Mesenchymal stem cell (in vitro differentiated cells and primary cell): ENCODE measurements at regions not wholly inside any gene's neighbourhood (a gene's known extent, or its start where the extent isn't known, plus 50 kb on each side); places are given as distances from the start of the nearest gene placed in this dataset.

Experiments used
- DNase-seq: peaks from one replicate; pipeline ENCODE4 v3.0.0-alpha.2; 2013
- H2AFZ ChIP-seq: one replicate; pipeline ENCODE4 v1.6.1; 2013; ENCODE audit warnings: low read depth, mild to moderate bottlenecking, control low read depth, inconsistent platforms, low read length, moderate library complexity
- H2AK5ac ChIP-seq: 2 replicates; pipeline ENCODE4 v1.6.1; 2013; ENCODE audit warnings: low read length, moderate library complexity, mild to moderate bottlenecking, inconsistent platforms; ENCODE audit not compliant: severe bottlenecking
- H2BK120ac ChIP-seq: one replicate; pipeline ENCODE4 v1.6.1; 2013; ENCODE audit warnings: low read depth, mild to moderate bottlenecking, inconsistent platforms, low read length, moderate library complexity
- H2BK12ac ChIP-seq, 2 experiments: one replicate each; pipeline ENCODE4 v1.6.1; 2013; ENCODE audit warnings: inconsistent platforms in 2 of 2, low read length in 2 of 2, mild to moderate bottlenecking in 2 of 2, moderate library complexity in 2 of 2, control low read depth in 1 of 2
- H2BK15ac ChIP-seq: one replicate; pipeline ENCODE4 v1.6.1; 2013; ENCODE audit warnings: mild to moderate bottlenecking, low read depth, inconsistent platforms; ENCODE audit not compliant: poor library complexity, severe bottlenecking
- H2BK5ac ChIP-seq: 2 replicates; pipeline ENCODE4 v1.6.1; 2013; ENCODE audit warnings: low read depth, mild to moderate bottlenecking, low read length, control low read depth, inconsistent platforms; ENCODE audit not compliant: poor library complexity, severe bottlenecking
- H3K14ac ChIP-seq, 2 experiments: one replicate each; pipeline ENCODE4 v1.6.1; 2013; ENCODE audit warnings: inconsistent platforms in 2 of 2, low read length in 2 of 2, control low read depth in 1 of 2, mild to moderate bottlenecking in 1 of 2, moderate library complexity in 1 of 2
- H3K18ac ChIP-seq, 2 experiments: one replicate each; pipeline ENCODE4 v1.6.1; 2013; ENCODE audit warnings: inconsistent platforms in 2 of 2, low read length in 2 of 2, control low read depth in 1 of 2, low read depth in 1 of 2, mild to moderate bottlenecking in 1 of 2
- H3K23ac ChIP-seq, 2 experiments: one replicate each; pipeline ENCODE4 v1.6.1; 2013; ENCODE audit warnings: inconsistent platforms in 2 of 2, low read length in 2 of 2, mild to moderate bottlenecking in 2 of 2, moderate library complexity in 2 of 2, control low read depth in 1 of 2
- H3K27ac ChIP-seq: 2 replicates; pipeline ENCODE4 v1.5.1; 2013; ENCODE audit warnings: mild to moderate bottlenecking, moderate library complexity, low read length, control low read depth, inconsistent platforms; ENCODE audit not compliant: poor library complexity, severe bottlenecking
- H3K27me3 ChIP-seq, 2 experiments: 2 replicates each; pipeline versions ENCODE4 v1.6.1 to v1.7.0; 2013; ENCODE audit warnings: low read length in 2 of 2, mild to moderate bottlenecking in 2 of 2, moderate library complexity in 2 of 2, control low read depth in 1 of 2, inconsistent platforms in 1 of 2; ENCODE audit not compliant: control insufficient read depth in 1 of 2, insufficient read depth in 1 of 2
- H3K36me3 ChIP-seq, 2 experiments: 2 replicates each; pipeline versions ENCODE4 v1.6.1 to v1.7.0; 2013; ENCODE audit warnings: low read length in 2 of 2, control low read depth in 1 of 2, inconsistent platforms in 1 of 2, low read depth in 1 of 2, mild to moderate bottlenecking in 1 of 2; ENCODE audit not compliant: insufficient read depth in 2 of 2, control insufficient read depth in 1 of 2
- H3K4ac ChIP-seq, 2 experiments: one replicate each; pipeline ENCODE4 v1.6.1; 2013; ENCODE audit warnings: inconsistent platforms in 2 of 2, low read length in 2 of 2, mild to moderate bottlenecking in 2 of 2, moderate library complexity in 2 of 2, control low read depth in 1 of 2, low read depth in 1 of 2
- H3K4me1 ChIP-seq: 2 replicates; pipeline ENCODE4 v1.6.1; 2013; ENCODE audit warnings: low read depth, low read length, control low read depth; ENCODE audit not compliant: control insufficient read depth, insufficient read depth
- H3K4me2 ChIP-seq: 2 replicates; pipeline ENCODE4 v1.6.1; 2013; ENCODE audit warnings: low read length, mild to moderate bottlenecking, inconsistent platforms; ENCODE audit not compliant: poor library complexity, severe bottlenecking
- H3K4me3 ChIP-seq, 2 experiments: 2 replicates each; pipeline versions ENCODE4 v1.5.1 to v1.7.0; 2013; ENCODE audit warnings: low read length in 2 of 2, mild to moderate bottlenecking in 2 of 2, control low read depth in 1 of 2, low read depth in 1 of 2; ENCODE audit not compliant: insufficient read depth in 1 of 2
- H3K79me1 ChIP-seq: replicated peaks from 2 replicates; pipeline ENCODE4 v1.6.1; 2013; ENCODE audit warnings: mild to moderate bottlenecking, control low read depth, low read length, inconsistent platforms; ENCODE audit not compliant: poor library complexity, severe bottlenecking
- H3K9ac ChIP-seq: 2 replicates; pipeline ENCODE4 v1.7.0; 2013; ENCODE audit warnings: mild to moderate bottlenecking, low read length, moderate library complexity
- H3K9me3 ChIP-seq: 2 replicates; pipeline ENCODE4 v1.7.0; 2013; ENCODE audit warnings: mild to moderate bottlenecking, low read length; ENCODE audit not compliant: control insufficient read depth
- H4K8ac ChIP-seq: one replicate; pipeline ENCODE4 v1.6.1; 2013; ENCODE audit warnings: inconsistent platforms, mild to moderate bottlenecking, low read length, moderate library complexity
- H4K91ac ChIP-seq: one replicate; pipeline ENCODE4 v1.6.1; 2013; ENCODE audit warnings: mild to moderate bottlenecking, low read length, inconsistent platforms
- WGBS: methylation state at CpG from one replicate; pipeline ENCODE4 v1.1.7; 2013; ENCODE audit warnings: mixed read lengths; 5-methylcytosine and 5-hydroxymethylcytosine counted together

GRCh38 chr19:31727536-31727935 lies 378.3 kb upstream of the TSHZ3 start:
- no peaks in the 10 kb centered on the region for H3K4me1 ChIP-seq
- no peak overlapping the region for H4K91ac ChIP-seq
- H3K9me3 ChIP-seq, result no peaks in the 10 kb centered on the region
- H3K27me3 ChIP-seq, result no peaks in the 10 kb centered on the region
- no peak overlapping the region for H2BK120ac ChIP-seq
- H2BK5ac ChIP-seq, result no peak overlapping the region
- no peak overlapping the region for H3K4ac ChIP-seq
- H3K27ac ChIP-seq, result no peak overlapping the region
- DNase-seq, result no peak
- H3K79me1 ChIP-seq, result no peaks in the 10 kb centered on the region
- no peak overlapping the region for H3K4me2 ChIP-seq
- H3K4me3 ChIP-seq, result no peak overlapping the region
- H3K18ac ChIP-seq, result no peak overlapping the region
- no peak overlapping the region for H3K9ac ChIP-seq
- 87% methylated on average over 10 of the region's 10 CpGs for WGBS
- H2BK15ac ChIP-seq, result no peak overlapping the region
- H3K14ac ChIP-seq, result no peak overlapping the region
- H2AFZ ChIP-seq, result no peak overlapping the region
- H3K36me3 ChIP-seq, result no peaks in the 10 kb centered on the region
- H3K23ac ChIP-seq, result no peak overlapping the region
- H2AK5ac ChIP-seq, result no peak overlapping the region
- no peak overlapping the region for H2BK12ac ChIP-seq
- no peak overlapping the region for H4K8ac ChIP-seq

DNA sequence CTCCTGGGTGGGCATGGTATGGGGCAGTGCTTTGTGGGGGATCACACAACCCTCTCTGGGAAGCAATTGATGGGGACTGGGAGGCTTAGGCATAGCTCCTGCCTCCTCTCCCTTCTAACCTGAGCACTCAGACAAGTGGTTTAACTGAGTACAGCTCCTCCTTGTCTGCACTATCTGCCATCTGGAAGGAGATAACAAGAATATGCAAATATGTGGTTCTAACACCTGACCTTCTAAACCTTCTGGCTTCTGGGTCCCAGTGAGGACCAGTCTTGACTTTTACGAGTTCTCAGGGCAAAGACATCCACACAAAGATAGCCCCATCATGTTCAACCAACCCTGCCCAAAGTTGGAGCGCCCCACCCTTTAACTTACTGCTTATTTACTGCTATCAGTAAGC lies 381.0 kb upstream of the TSHZ3 start:
- no peak overlapping the region for H3K27ac ChIP-seq
- no peaks in the 10 kb centered on the region for H3K79me1 ChIP-seq

DNA sequence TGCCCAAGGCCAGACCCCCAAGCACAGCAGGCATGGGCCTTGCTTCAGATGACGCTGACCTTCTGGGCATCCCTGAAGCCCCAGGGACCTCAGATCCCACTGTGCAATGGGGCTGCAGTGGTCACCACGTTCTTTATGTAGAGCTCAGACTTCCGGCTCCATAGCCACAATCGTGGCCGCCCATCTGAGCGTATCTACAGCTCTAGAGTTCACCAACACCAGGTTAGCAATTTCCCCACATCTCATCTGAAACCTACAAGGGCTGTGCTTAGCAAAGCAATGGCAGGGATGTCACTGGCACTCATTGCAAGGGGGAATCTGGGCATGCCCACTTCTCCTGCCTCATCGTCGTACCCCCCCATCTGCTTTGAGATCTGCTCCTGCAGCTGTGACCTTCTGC lies 384.4 kb upstream of the TSHZ3 start:
- Histone ChIP-seq H2BK15ac (no peak overlapping the region), H3K4me1 (no peaks in the 10 kb centered on the region), H4K91ac (no peak overlapping the region), H4K8ac (no peak overlapping the region), H2BK5ac (no peak overlapping the region), H3K4me2 (no peak overlapping the region), H3K9me3 (no peaks in the 10 kb centered on the region), H3K27ac (no peak overlapping the region), H2AFZ (no peak overlapping the region), H2AK5ac (no peak overlapping the region), H3K36me3 (no peaks in the 10 kb centered on the region), H2BK12ac (no peak overlapping the region), H3K9ac (no peak overlapping the region), H3K14ac (no peak overlapping the region), H3K4me3 (no peak overlapping the region), H3K27me3 (peaks cover 0 to 2% of the 10 kb centered on the region in 2 experiments), H3K79me1 (no peaks in the 10 kb centered on the region), H3K23ac (no peak overlapping the region), H2BK120ac (no peak overlapping the region), H3K4ac (no peak overlapping the region), H3K18ac (no peak overlapping the region)
- WGBS, result 85% methylated on average over 8 of the region's 8 CpGs
- no peak for DNase-seq

More for the DNA sequence above, 381.0 kb upstream of the TSHZ3 start:
- Histone ChIP-seq H2BK5ac (no peak overlapping the region), H2AK5ac (no peak overlapping the region), H3K4me2 (no peak overlapping the region), H2BK120ac (no peak overlapping the region), H3K4me1 (no peaks in the 10 kb centered on the region), H3K4me3 (no peak overlapping the region), H4K91ac (no peak overlapping the region), H3K9me3 (no peaks in the 10 kb centered on the region), H3K36me3 (no peaks in the 10 kb centered on the region), H3K23ac (no peak overlapping the region), H2AFZ (no peak overlapping the region), H3K18ac (no peak overlapping the region), H2BK12ac (no peak overlapping the region), H4K8ac (no peak overlapping the region), H3K27me3 (peaks cover 0 to 2% of the 10 kb centered on the region in 2 experiments), H3K9ac (no peak overlapping the region), H3K14ac (no peak overlapping the region), H3K4ac (no peak overlapping the region), H2BK15ac (no peak overlapping the region)
- 74% methylated on average over 2 of the region's 2 CpGs for WGBS
- no peak for DNase-seq

DNA sequence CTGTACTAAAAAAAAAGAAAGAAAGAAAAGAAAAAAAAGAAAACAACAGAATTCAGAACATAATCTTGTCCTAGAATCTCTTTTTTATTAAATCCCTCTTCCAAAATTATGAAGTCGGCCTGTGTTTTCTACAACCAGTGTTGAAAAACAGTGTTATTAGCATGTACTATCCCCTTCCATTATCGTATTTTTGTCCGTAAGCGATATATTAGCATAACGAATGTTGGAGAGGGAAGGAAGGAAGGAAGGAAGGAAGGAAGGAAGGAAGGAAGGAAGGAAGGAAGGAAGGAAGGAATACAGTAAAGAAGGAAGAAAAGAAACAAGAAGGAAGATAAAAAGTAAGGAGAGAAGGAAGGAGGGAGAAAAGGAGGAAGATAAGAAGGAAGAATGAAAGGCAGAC lies 393.0 kb upstream of the TSHZ3 start:
- no peak overlapping the region for H2AFZ ChIP-seq
- no peaks in the 10 kb centered on the region for H3K9me3 ChIP-seq
- no peak overlapping the region for H3K4me2 ChIP-seq
- 87% methylated on average over 5 of the region's 5 CpGs for WGBS
- H3K4me3 ChIP-seq, result no peak overlapping the region
- H2BK5ac ChIP-seq, result no peak overlapping the region
- no peak overlapping the region for H3K23ac ChIP-seq
- H2AK5ac ChIP-seq, result no peak overlapping the region
- H3K9ac ChIP-seq, result no peak overlapping the region
- H3K18ac ChIP-seq, result no peak overlapping the region
- no peaks in the 10 kb centered on the region for H3K4me1 ChIP-seq
- no peak overlapping the region for H4K91ac ChIP-seq
- H3K4ac ChIP-seq, result no peak overlapping the region
- H2BK12ac ChIP-seq, result no peak overlapping the region
- H2BK120ac ChIP-seq, result no peak overlapping the region
- no peaks in the 10 kb centered on the region for H3K79me1 ChIP-seq
- H3K14ac ChIP-seq, result no peak overlapping the region
- no peak overlapping the region for H4K8ac ChIP-seq
- H2BK15ac ChIP-seq, result no peak overlapping the region
- no peak for DNase-seq
- no peak overlapping the region for H3K27ac ChIP-seq
- no peaks in the 10 kb centered on the region for H3K36me3 ChIP-seq
- H3K27me3 ChIP-seq, result no peaks in the 10 kb centered on the region
